Colonic mucosa (tissue), 4 donors: ENCODE measurements at regions not wholly inside any gene's neighbourhood (a gene's known extent, or its start where the extent isn't known, plus 50 kb on each side); places are given as distances from the start of the nearest gene placed in this dataset.

ENCODE experiments used
- DNase-seq: peaks from one replicate; pipeline ENCODE4 v3.0.0-alpha.2; 2020
- H3K27ac ChIP-seq: fragments of 200-600 bp; one replicate; pipeline ENCODE4 v1.8.0; 2021
- H3K27me3 ChIP-seq: fragments of 200-600 bp; one replicate; pipeline ENCODE4 v1.8.0; 2021
- H3K36me3 ChIP-seq: fragments of 200-600 bp; one replicate; pipeline ENCODE4 v1.8.0; 2021
- H3K4me1 ChIP-seq: fragments of 200-600 bp; one replicate; pipeline ENCODE4 v1.8.0; 2021; ENCODE audit warnings: mild to moderate bottlenecking
- H3K4me3 ChIP-seq: fragments of 200-600 bp; one replicate; pipeline ENCODE4 v1.8.0; 2021
- H3K9ac ChIP-seq, 2 donors: one replicate each; pipeline ENCODE4 v1.7.0; 2013; ENCODE audit warnings: control low read depth in 2 of 2, low read depth in 2 of 2, low read length in 2 of 2
- H3K9me3 ChIP-seq: fragments of 200-600 bp; one replicate; pipeline ENCODE4 v1.8.0; 2021
- intact Hi-C: fragments of 100-400 bp; cut with DNase I; formaldehyde crosslinking; loops from one replicate; pipeline ENCODE4 v1.14.1; 2022
- TF ChIP-seq, protein P1 (sequence below): fragments of 200-600 bp; IDR thresholded peaks from one replicate; pipeline ENCODE4 v1.8.0; 2022; ENCODE audit warnings: antibody characterized with exemption, mild to moderate bottlenecking
- donor health status: healthy.
- donor health status: DM: no; HTN: no; CAD: no.
- donor health status: DM: no; HTN: no; CAD: no.

DNA sequence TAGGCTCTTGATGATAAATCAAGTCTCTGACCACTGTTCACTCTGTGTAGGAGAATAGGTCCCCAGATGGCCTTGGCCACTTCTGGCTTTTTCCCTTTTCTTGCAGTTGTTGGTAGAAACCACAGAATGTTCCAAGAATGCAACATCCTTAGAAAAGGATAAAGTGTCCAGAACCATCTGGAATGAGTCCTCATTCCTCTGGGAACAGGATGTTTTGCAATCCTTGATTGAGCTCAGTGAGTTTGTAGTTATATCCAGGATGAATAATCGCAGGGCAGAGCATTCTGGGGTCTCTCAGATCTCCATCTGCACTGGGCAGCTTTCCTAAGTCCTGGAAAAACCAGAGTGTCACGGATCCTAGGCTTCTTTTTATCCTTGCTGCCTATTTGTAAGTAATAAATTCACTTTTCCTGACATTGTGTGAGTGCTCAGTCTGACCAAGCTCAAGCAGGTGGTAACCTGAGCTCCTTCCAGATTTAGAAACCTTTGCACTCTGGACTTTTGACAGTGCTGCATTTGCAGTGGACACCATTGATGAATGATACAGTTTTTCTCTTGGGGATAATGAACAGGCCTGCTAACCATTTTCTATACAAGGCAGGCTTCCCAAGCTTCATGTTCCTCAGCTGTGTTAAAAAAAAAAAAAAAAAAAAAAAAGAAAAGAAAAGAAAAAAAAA lies 1028.6 kb downstream of the OTOL1 start:
- Histone ChIP-seq H3K9ac (no peak overlapping the region), H3K4me1 (no peaks in the 10 kb centered on the region), H3K36me3 (no peaks in the 10 kb centered on the region), H3K9me3 (no peaks in the 10 kb centered on the region), H3K27me3 (no peaks in the 10 kb centered on the region), H3K27ac (no peak overlapping the region), H3K4me3 (no peak overlapping the region)
- intact Hi-C loops, result no loop called here
- DNase-seq, result peak; percentile 21
- TF ChIP-seq, protein P1, sequence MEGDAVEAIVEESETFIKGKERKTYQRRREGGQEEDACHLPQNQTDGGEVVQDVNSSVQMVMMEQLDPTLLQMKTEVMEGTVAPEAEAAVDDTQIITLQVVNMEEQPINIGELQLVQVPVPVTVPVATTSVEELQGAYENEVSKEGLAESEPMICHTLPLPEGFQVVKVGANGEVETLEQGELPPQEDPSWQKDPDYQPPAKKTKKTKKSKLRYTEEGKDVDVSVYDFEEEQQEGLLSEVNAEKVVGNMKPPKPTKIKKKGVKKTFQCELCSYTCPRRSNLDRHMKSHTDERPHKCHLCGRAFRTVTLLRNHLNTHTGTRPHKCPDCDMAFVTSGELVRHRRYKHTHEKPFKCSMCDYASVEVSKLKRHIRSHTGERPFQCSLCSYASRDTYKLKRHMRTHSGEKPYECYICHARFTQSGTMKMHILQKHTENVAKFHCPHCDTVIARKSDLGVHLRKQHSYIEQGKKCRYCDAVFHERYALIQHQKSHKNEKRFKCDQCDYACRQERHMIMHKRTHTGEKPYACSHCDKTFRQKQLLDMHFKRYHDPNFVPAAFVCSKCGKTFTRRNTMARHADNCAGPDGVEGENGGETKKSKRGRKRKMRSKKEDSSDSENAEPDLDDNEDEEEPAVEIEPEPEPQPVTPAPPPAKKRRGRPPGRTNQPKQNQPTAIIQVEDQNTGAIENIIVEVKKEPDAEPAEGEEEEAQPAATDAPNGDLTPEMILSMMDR, result no peak

GRCh38 chr3:162525771-162526170 lies 1029.2 kb downstream of the OTOL1 start:
- DNase-seq, result no peak
- H3K9me3 ChIP-seq, result no peaks in the 10 kb centered on the region
- H3K9ac ChIP-seq, result no peak overlapping the region
- intact Hi-C loops, result no loop called here
- H3K36me3 ChIP-seq, result no peaks in the 10 kb centered on the region
- H3K4me3 ChIP-seq, result no peak overlapping the region
- no peak overlapping the region for H3K27ac ChIP-seq
- TF ChIP-seq, protein P1, result no peak
- no peaks in the 10 kb centered on the region for H3K4me1 ChIP-seq
- H3K27me3 ChIP-seq, result no peaks in the 10 kb centered on the region

GRCh38 chr3:162534431-162534830 lies 1037.8 kb downstream of the OTOL1 start:
- intact Hi-C loops, result no loop called here
- no peaks in the 10 kb centered on the region for H3K4me1 ChIP-seq
- no peaks in the 10 kb centered on the region for H3K27me3 ChIP-seq
- H3K9ac ChIP-seq, result no peak overlapping the region
- no peak overlapping the region for H3K27ac ChIP-seq
- H3K4me3 ChIP-seq, result no peak overlapping the region
- no peaks in the 10 kb centered on the region for H3K36me3 ChIP-seq
- no peak for DNase-seq
- H3K9me3 ChIP-seq, result no peaks in the 10 kb centered on the region
- TF ChIP-seq, protein P1, result no peak

- Histone ChIP-seq H3K4me1 (no peaks in the 10 kb centered on the region), H3K9me3 (no peaks in the 10 kb centered on the region), H3K4me3 (no peak overlapping the region), H3K27me3 (no peaks in the 10 kb centered on the region), H3K27ac (no peak overlapping the region), H3K36me3 (no peaks in the 10 kb centered on the region), H3K9ac (no peak overlapping the region)
- intact Hi-C loops, result no loop called here
- DNase-seq, result no peak
- TF ChIP-seq, protein P1, result no peak
Measured at GRCh38 chr3:162538491-162538890, 1041.9 kb downstream of the OTOL1 start.

DNA sequence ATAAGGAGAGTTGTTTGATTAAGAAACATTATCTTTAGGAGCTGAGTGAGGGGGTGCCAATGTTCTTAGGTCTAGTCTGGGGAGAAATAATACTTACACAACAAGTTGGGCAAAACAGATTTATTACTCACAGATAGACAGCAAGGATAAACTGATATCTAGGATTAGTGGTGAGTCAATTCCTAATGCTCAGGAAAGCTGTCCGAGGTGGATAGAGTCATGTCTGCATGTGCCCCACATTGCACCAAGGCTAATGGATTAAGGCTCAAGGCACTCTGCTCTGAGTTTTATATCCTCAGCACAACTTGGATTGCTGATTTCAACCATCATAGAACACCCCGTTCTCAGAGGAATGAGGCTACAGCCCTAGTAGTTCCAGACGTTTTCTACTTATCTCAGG lies 1042.3 kb downstream of the OTOL1 start:
- TF ChIP-seq, protein P1, result no peak
- Histone ChIP-seq H3K36me3 (no peaks in the 10 kb centered on the region), H3K9ac (no peak overlapping the region), H3K9me3 (no peaks in the 10 kb centered on the region), H3K4me1 (no peaks in the 10 kb centered on the region), H3K4me3 (no peak overlapping the region), H3K27ac (no peak overlapping the region), H3K27me3 (no peaks in the 10 kb centered on the region)
- DNase-seq, result no peak
- intact Hi-C loops, result no loop called here
